ENCODE measurements at regions not wholly inside any gene's neighbourhood (a gene's known extent, or its start where the extent isn't known, plus 50 kb on each side); places are given as distances from the start of the nearest gene placed in this dataset.

- TF ChIP-seq CTCF (optimal IDR thresholded peaks at IDR 0.05 in 1 of 3, IDR thresholded peaks at IDR 0.05 in 1 of 3, conservative IDR thresholded peaks at IDR 0.05 in 1 of 3; ENCODE audit: extremely low read depth in 1 of 3, insufficient read depth in 2 of 3, low read length in 3 of 3) (no peak), EZH2 (IDR thresholded peaks at IDR 0.05; ENCODE audit: low read length) (no peak)
These were observed 732.9 kb downstream of the RWDD3 start for GRCh38 chr1:95966866-95967265.

All from keratinocyte (primary cell).